HG03439 (cell line): ENCODE measurements at regions not wholly inside any gene's neighbourhood (a gene's known extent, or its start where the extent isn't known, plus 50 kb on each side); places are given as distances from the start of the nearest gene placed in this dataset.
"Not testable (repeated sequence)": the region's sequence is repeated elsewhere in the genome, so short reads cannot be mapped to it uniquely, and the experiment has no call there.

Experiments used
- ATAC-seq: cut with Tn5 transposase; IDR thresholded peaks from one replicate; pipeline ENCODE4 v1.9.1; 2021; ENCODE audit warnings: mild to moderate bottlenecking, moderate library complexity; ENCODE audit not compliant: unreplicated experiment

GRCh38 chr3:22849583-22849982, 353.5 kb upstream of the UBE2E2 start:
- ATAC-seq, result not testable (repeated sequence)

- ATAC-seq, result no peak
Observed at GRCh38 chr3:22856811-22857210, 346.3 kb upstream of the UBE2E2 start.

- no peak for ATAC-seq
Observed at GRCh38 chr3:22858486-22858885, 344.6 kb upstream of the UBE2E2 start.

- no peak for ATAC-seq
Observed at GRCh38 chr3:22859618-22860017, 343.5 kb upstream of the UBE2E2 start.

GRCh38 chr3:22861426-22861825, 341.7 kb upstream of the UBE2E2 start:
- no peak for ATAC-seq

- no peak for ATAC-seq
Observed at GRCh38 chr3:22862111-22862510, 341.0 kb upstream of the UBE2E2 start.

GRCh38 chr3:22882834-22883233, 320.3 kb upstream of the UBE2E2 start:
- not testable (repeated sequence) for ATAC-seq

GRCh38 chr3:22885039-22885438, 318.1 kb upstream of the UBE2E2 start:
- no peak for ATAC-seq

- no peak for ATAC-seq
Observed at GRCh38 chr3:22885574-22886341, 317.4 kb upstream of the UBE2E2 start.

GRCh38 chr3:22886439-22887068, 316.6 kb upstream of the UBE2E2 start:
- no peak for ATAC-seq

- no peak for ATAC-seq
Observed at GRCh38 chr3:22887664-22888291, 315.3 kb upstream of the UBE2E2 start.

- no peak for ATAC-seq
Observed at GRCh38 chr3:22893101-22893500, 310.0 kb upstream of the UBE2E2 start.

GRCh38 chr3:22893644-22894325, 309.3 kb upstream of the UBE2E2 start:
- no peak for ATAC-seq

- ATAC-seq, result no peak
Observed at GRCh38 chr3:22894865-22895264, 308.3 kb upstream of the UBE2E2 start.

- ATAC-seq, result no peak
Observed at GRCh38 chr3:22895671-22896070, 307.5 kb upstream of the UBE2E2 start.

- no peak for ATAC-seq
Observed at GRCh38 chr3:22898558-22898957, 304.6 kb upstream of the UBE2E2 start.

- no peak for ATAC-seq
Observed at GRCh38 chr3:22899441-22899840, 303.7 kb upstream of the UBE2E2 start.

GRCh38 chr3:22900296-22900695, 302.8 kb upstream of the UBE2E2 start:
- ATAC-seq, result no peak

- ATAC-seq, result no peak
Observed at GRCh38 chr3:22901684-22902083, 301.4 kb upstream of the UBE2E2 start.

GRCh38 chr3:22907161-22907780, 295.9 kb upstream of the UBE2E2 start:
- ATAC-seq, result no peak

- ATAC-seq, result no peak
Observed at GRCh38 chr3:22907796-22908195, 295.3 kb upstream of the UBE2E2 start.
